ENCODE measurements at regions not wholly inside any gene's neighbourhood (a gene's known extent, or its start where the extent isn't known, plus 50 kb on each side); places are given as distances from the start of the nearest gene placed in this dataset.

GRCh38 chr11:69976794-69977193 is 101.3 kb upstream of the ANO1 start:
- DNase-seq = no peak

GRCh38 chr11:69977951-69978350 is 100.2 kb upstream of the ANO1 start:
- DNase-seq = no peak

- DNase-seq = no peak
Observed at GRCh38 chr11:69978841-69979614, 99.1 kb upstream of the ANO1 start.

GRCh38 chr11:69979632-69980031 is 98.5 kb upstream of the ANO1 start:
- DNase-seq = no peak

- no peak for DNase-seq
Observed at GRCh38 chr11:69981119-69981784, 96.9 kb upstream of the ANO1 start.

- no peak for DNase-seq
Observed at GRCh38 chr11:69982690-69983570, 95.2 kb upstream of the ANO1 start.

GRCh38 chr11:69983571-69983877 is 94.6 kb upstream of the ANO1 start:
- no peak for DNase-seq

GRCh38 chr11:69983897-69984438 is 94.1 kb upstream of the ANO1 start:
- no peak for DNase-seq

- DNase-seq = no peak
Observed at GRCh38 chr11:69984457-69985261, 93.5 kb upstream of the ANO1 start.

GRCh38 chr11:69985331-69985640 is 92.8 kb upstream of the ANO1 start:
- DNase-seq = no peak

- DNase-seq = no peak
Observed at GRCh38 chr11:69985641-69986439, 92.3 kb upstream of the ANO1 start.

GRCh38 chr11:69986440-69986787 is 91.7 kb upstream of the ANO1 start:
- no peak for DNase-seq

GRCh38 chr11:69986830-69987229 is 91.3 kb upstream of the ANO1 start:
- no peak for DNase-seq

GRCh38 chr11:69992026-69992425 is 86.1 kb upstream of the ANO1 start:
- DNase-seq = no peak

GRCh38 chr11:69992943-69993694 is 85.0 kb upstream of the ANO1 start:
- no peak for DNase-seq

GRCh38 chr11:69994810-69995209 is 83.3 kb upstream of the ANO1 start:
- no peak for DNase-seq

GRCh38 chr11:69995697-69996096 is 82.4 kb upstream of the ANO1 start:
- no peak for DNase-seq

- DNase-seq = no peak
Observed at GRCh38 chr11:69996451-69996850, 81.7 kb upstream of the ANO1 start.

- DNase-seq = no peak
Observed at GRCh38 chr11:69997352-69997751, 80.8 kb upstream of the ANO1 start.

GRCh38 chr11:69999721-70000120 is 78.4 kb upstream of the ANO1 start:
- DNase-seq = no peak

GRCh38 chr11:70000228-70000627 is 77.9 kb upstream of the ANO1 start:
- no peak for DNase-seq

Data from GOT3 (cell line).